ENCODE measurements at regions not wholly inside any gene's neighbourhood (a gene's known extent, or its start where the extent isn't known, plus 50 kb on each side); places are given as distances from the start of the nearest gene placed in this dataset.
"Not testable (repeated sequence)": the region's sequence is repeated elsewhere in the genome, so short reads cannot be mapped to it uniquely, and the experiment has no call there.

- no peak for DNase-seq (ENCODE audit: low spot score)
Observed at GRCh38 chrX:13223868-13224567, 95.8 kb downstream of the ATXN3L start.

GRCh38 chrX:13220916-13221315 lies 98.9 kb downstream of the ATXN3L start:
- DNase-seq (ENCODE audit: low spot score) = no peak

- DNase-seq (ENCODE audit: low spot score) = no peak
Observed at GRCh38 chrX:13219991-13220764, 99.7 kb downstream of the ATXN3L start.

- DNase-seq (ENCODE audit: low spot score) = no peak
Observed at GRCh38 chrX:13218758-13219157, 101.1 kb downstream of the ATXN3L start.

- no peak for DNase-seq (ENCODE audit: low spot score)
Observed at GRCh38 chrX:13216139-13216538, 103.7 kb downstream of the ATXN3L start.

- no peak for DNase-seq (ENCODE audit: low spot score)
Observed at GRCh38 chrX:13215729-13216128, 104.1 kb downstream of the ATXN3L start.

GRCh38 chrX:13212191-13212651 lies 107.6 kb downstream of the ATXN3L start:
- DNase-seq (ENCODE audit: low spot score) = no peak

- not testable (repeated sequence) for DNase-seq (ENCODE audit: low spot score)
Observed at GRCh38 chrX:13210142-13210541, 109.7 kb downstream of the ATXN3L start.

GRCh38 chrX:13209704-13210103 lies 110.1 kb downstream of the ATXN3L start:
- DNase-seq (ENCODE audit: low spot score) = not testable (repeated sequence)

- no peak for DNase-seq (ENCODE audit: low spot score)
Observed at GRCh38 chrX:13208281-13208935, 111.4 kb downstream of the ATXN3L start.

- DNase-seq (ENCODE audit: low spot score) = no peak
Observed at GRCh38 chrX:13203271-13203670, 116.6 kb downstream of the ATXN3L start.

GRCh38 chrX:13201605-13202219 lies 118.1 kb downstream of the ATXN3L start:
- no peak for DNase-seq (ENCODE audit: low spot score)

- DNase-seq (ENCODE audit: low spot score) = no peak
Observed at GRCh38 chrX:13200398-13200797, 119.5 kb downstream of the ATXN3L start.

- DNase-seq (ENCODE audit: low spot score) = no peak
Observed at GRCh38 chrX:13198762-13199064, 121.1 kb downstream of the ATXN3L start.

GRCh38 chrX:13198056-13198761 lies 121.6 kb downstream of the ATXN3L start:
- DNase-seq (ENCODE audit: low spot score) = no peak

- no peak for DNase-seq (ENCODE audit: low spot score)
Observed at GRCh38 chrX:13196782-13197181, 123.1 kb downstream of the ATXN3L start.

- DNase-seq (ENCODE audit: low spot score) = no peak
Observed at GRCh38 chrX:13195340-13195739, 124.5 kb downstream of the ATXN3L start.

- DNase-seq (ENCODE audit: low spot score) = no peak
Observed at GRCh38 chrX:13194291-13195103, 125.4 kb downstream of the ATXN3L start.

GRCh38 chrX:13190051-13190450 lies 129.8 kb downstream of the ATXN3L start:
- no peak for DNase-seq (ENCODE audit: low spot score)

- DNase-seq (ENCODE audit: low spot score) = no peak
Observed at GRCh38 chrX:13189380-13189779, 130.5 kb downstream of the ATXN3L start.

GRCh38 chrX:13188731-13189309 lies 131.0 kb downstream of the ATXN3L start:
- DNase-seq (ENCODE audit: low spot score) = no peak

Measured in CD4-positive, alpha-beta T cell treated with Interleukin-15 for 4 hours (primary cell).